HCT116 (cell line): ENCODE measurements at regions not wholly inside any gene's neighbourhood (a gene's known extent, or its start where the extent isn't known, plus 50 kb on each side); places are given as distances from the start of the nearest gene placed in this dataset.

Source experiments
- CTCF ChIP-seq, 3 experiments: fragments of 200-600 bp in 1 of 3; sonication (generic) in 1 of 3; IDR thresholded peaks in 2 of 3; conservative IDR thresholded peaks in 1 of 3; 2 replicates each; pipeline ENCODE4 v1.5.1; 2012 to 2017; ENCODE audit warnings: low read depth in 2 of 3, low read length in 2 of 3, antibody characterized with exemption in 1 of 3, borderline replicate concordance in 1 of 3, control low read depth in 1 of 3, mild to moderate bottlenecking in 1 of 3, mixed read lengths in 1 of 3, mixed run types in 1 of 3, moderate library complexity in 1 of 3; ENCODE audit not compliant: insufficient read depth in 1 of 3
- EZH2 ChIP-seq: fragments of 200-600 bp; sonication (generic); IDR thresholded peaks from 2 replicates; pipeline ENCODE4 v1.6.1; 2017; ENCODE audit warnings: antibody characterized with exemption, mixed run types
- JUND ChIP-seq: IDR thresholded peaks from 2 replicates; pipeline ENCODE4 v1.6.1; 2012
- RAD21 ChIP-seq: IDR thresholded peaks from 2 replicates; pipeline ENCODE4 v1.6.1; 2012; ENCODE audit warnings: low read depth, mild to moderate bottlenecking
- REST ChIP-seq: IDR thresholded peaks from 2 replicates; pipeline ENCODE4 v1.6.1; 2012; ENCODE audit warnings: low read depth

- no peak for TF ChIP-seq EZH2
- no peak for TF ChIP-seq CTCF (IDR thresholded peaks at IDR 0.05 in 2 of 3, conservative IDR thresholded peaks at IDR 0.05 in 1 of 3; ENCODE audit: borderline replicate concordance in 1 of 3, insufficient read depth in 1 of 3, low read depth in 2 of 3, low read length in 2 of 3)
- TF ChIP-seq REST: no peak
- no peak for TF ChIP-seq JUND
- TF ChIP-seq RAD21: no peak
Measured at GRCh38 chr4:19375136-19375804, 876.4 kb upstream of the SLIT2 start.
